HL-60 (cell line): ENCODE measurements at regions not wholly inside any gene's neighbourhood (a gene's known extent, or its start where the extent isn't known, plus 50 kb on each side); places are given as distances from the start of the nearest gene placed in this dataset.

ENCODE experiments used
- CTCF ChIP-seq: IDR thresholded peaks from one replicate; pipeline ENCODE4 v1.5.1; 2011; ENCODE audit warnings: low read length, control low read depth, inconsistent platforms; ENCODE audit not compliant: insufficient read depth
- GABPA ChIP-seq: IDR thresholded peaks from 2 replicates; pipeline ENCODE4 v1.6.1; 2012; ENCODE audit warnings: low read depth
- POLR2AphosphoS5 ChIP-seq: IDR thresholded peaks from 2 replicates; pipeline ENCODE4 v1.6.1; 2012; ENCODE audit warnings: low read depth
- REST ChIP-seq: IDR thresholded peaks from 2 replicates; pipeline ENCODE4 v1.6.1; 2012; ENCODE audit warnings: low read depth; ENCODE audit not compliant: insufficient replicate concordance

GRCh38 chr18:42164556-42164955 is 209.5 kb downstream of the PIK3C3 start:
- no peak for TF ChIP-seq CTCF
- no peak for TF ChIP-seq REST
- TF ChIP-seq POLR2AphosphoS5 = no peak
- no peak for TF ChIP-seq GABPA
